ENCODE measurements at regions not wholly inside any gene's neighbourhood (a gene's known extent, or its start where the extent isn't known, plus 50 kb on each side); places are given as distances from the start of the nearest gene placed in this dataset.

GRCh38 chr3:178472941-178473340 lies 63.3 kb upstream of the KCNMB2 start:
- POLR2A ChIA-PET, result no interaction called here
- CTCF ChIA-PET, result no interaction called here
- peaks cover 0 to 2% (median 0%) of the 10 kb centered on the region in 5 donors for H3K9me3 Mint-ChIP-seq

DNA sequence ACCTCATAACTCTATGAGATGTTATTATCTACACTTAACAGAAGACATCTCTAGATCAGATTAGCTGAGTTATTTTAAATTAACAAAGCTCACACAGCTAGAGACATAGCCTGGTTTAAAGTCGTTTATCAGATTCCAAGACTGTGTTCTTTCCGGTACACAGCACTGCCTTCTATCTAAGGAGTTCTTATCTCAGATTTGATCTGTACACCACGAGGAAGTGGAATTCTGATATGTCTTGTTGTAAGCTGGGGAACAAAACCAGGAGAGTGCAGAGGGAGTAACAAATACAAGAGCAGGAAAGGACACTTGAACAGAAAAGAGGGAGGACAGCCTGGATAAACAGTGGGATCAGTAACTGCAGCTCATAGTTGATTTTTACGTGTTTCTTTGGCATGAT lies 61.7 kb upstream of the KCNMB2 start:
- Histone ChIP-seq H3K4me3 (ENCODE audit: low read length) (no peak overlapping the region), H3K27me3 (ENCODE audit: insufficient read depth, low read length, poor library complexity, severe bottlenecking) (no peaks in the 10 kb centered on the region), H3K36me3 (ENCODE audit: insufficient read depth, low read length) (no peaks in the 10 kb centered on the region), H3K4me1 (ENCODE audit: insufficient read depth, low read length) (no peaks in the 10 kb centered on the region), H3K9me3 (ENCODE audit: low read length) (no peaks in the 10 kb centered on the region), H3K27ac (ENCODE audit: low read depth, low read length) (no peak overlapping the region)
- no peak overlapping the region for H3K4me3 Mint-ChIP-seq
- no peak overlapping the region for H3K27ac Mint-ChIP-seq
- POLR2A ChIA-PET, result no interaction called here
- no peaks in the 10 kb centered on the region for H3K36me3 Mint-ChIP-seq
- H3K4me1 Mint-ChIP-seq, result no peaks in the 10 kb centered on the region
- CTCF ChIA-PET, result no interaction called here
- no peak for DNase-seq
- no peaks in the 10 kb centered on the region for H3K9me3 Mint-ChIP-seq
- peaks cover 0 to 6% of the 10 kb centered on the region in 2 donors for H3K27me3 Mint-ChIP-seq

More at GRCh38 chr3:178472941-178473340, 63.3 kb upstream of the KCNMB2 start:
- Histone ChIP-seq H3K27ac (ENCODE audit: low read depth, low read length) (no peak overlapping the region), H3K4me1 (ENCODE audit: insufficient read depth, low read length) (no peaks in the 10 kb centered on the region), H3K9me3 (ENCODE audit: low read length) (no peaks in the 10 kb centered on the region), H3K4me3 (ENCODE audit: low read length) (no peak overlapping the region), H3K36me3 (ENCODE audit: insufficient read depth, low read length) (no peaks in the 10 kb centered on the region), H3K27me3 (ENCODE audit: insufficient read depth, low read length, poor library complexity, severe bottlenecking) (no peaks in the 10 kb centered on the region)
- Mint-ChIP-seq H3K4me3 (no peak overlapping the region), H3K4me1 (no peaks in the 10 kb centered on the region), H3K27me3 (peaks cover 0 to 10% of the 10 kb centered on the region in 2 donors), H3K36me3 (no peaks in the 10 kb centered on the region), H3K27ac (no peak overlapping the region)
- no peak for DNase-seq

DNA sequence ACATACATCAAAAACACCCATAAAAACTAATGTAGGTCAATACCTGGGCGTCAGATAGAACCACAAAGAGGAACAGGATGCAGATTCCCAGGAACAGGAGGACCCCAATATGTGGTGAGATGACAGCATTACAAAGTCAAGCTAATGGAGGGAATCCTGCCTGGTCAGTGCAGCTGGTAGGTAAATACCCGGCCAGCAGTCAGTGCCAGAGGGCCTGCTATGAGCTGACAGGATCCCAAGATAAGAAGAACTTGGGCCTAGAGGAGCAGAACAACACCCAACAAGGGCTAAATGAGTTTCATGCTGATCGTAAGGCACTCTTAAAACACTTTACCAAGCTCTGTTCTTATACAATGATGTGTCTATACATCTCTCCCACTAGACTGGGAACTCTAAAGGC lies 61.2 kb upstream of the KCNMB2 start:
- Mint-ChIP-seq H3K27ac (no peak overlapping the region), H3K4me3 (no peak overlapping the region), H3K9me3 (no peaks in the 10 kb centered on the region), H3K36me3 (no peaks in the 10 kb centered on the region), H3K27me3 (peaks cover 0 to 3% of the 10 kb centered on the region in 2 donors), H3K4me1 (no peaks in the 10 kb centered on the region)
- POLR2A ChIA-PET, result no interaction called here
- Histone ChIP-seq H3K4me1 (ENCODE audit: insufficient read depth, low read length) (no peaks in the 10 kb centered on the region), H3K9me3 (ENCODE audit: low read length) (no peaks in the 10 kb centered on the region), H3K36me3 (ENCODE audit: insufficient read depth, low read length) (no peaks in the 10 kb centered on the region), H3K4me3 (ENCODE audit: low read length) (no peak overlapping the region), H3K27me3 (ENCODE audit: insufficient read depth, low read length, poor library complexity, severe bottlenecking) (no peaks in the 10 kb centered on the region), H3K27ac (ENCODE audit: low read depth, low read length) (no peak overlapping the region)
- CTCF ChIA-PET, result no interaction called here
- no peak for DNase-seq

DNA sequence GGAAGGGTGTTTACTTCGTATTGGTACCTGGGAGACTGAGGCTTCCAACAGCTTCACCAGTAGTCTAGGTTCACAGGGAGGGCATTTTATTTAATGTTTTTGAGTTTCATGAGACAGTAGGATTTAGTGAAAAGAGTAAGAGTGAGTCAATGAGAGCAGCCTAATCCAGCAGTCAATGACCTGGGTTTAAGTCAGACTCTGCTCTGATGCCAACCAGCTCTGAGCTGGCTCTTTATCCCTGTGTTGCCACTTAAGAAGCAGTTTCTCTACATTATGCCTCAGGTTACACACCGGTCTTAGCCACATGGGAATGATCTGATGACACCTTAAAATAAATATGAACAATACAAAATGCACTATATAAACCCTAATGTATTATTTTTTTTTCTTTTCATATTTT lies 59.4 kb upstream of the KCNMB2 start:
- H3K36me3 ChIP-seq (ENCODE audit: insufficient read depth, low read length), result no peaks in the 10 kb centered on the region
- POLR2A ChIA-PET, result no interaction called here

DNA sequence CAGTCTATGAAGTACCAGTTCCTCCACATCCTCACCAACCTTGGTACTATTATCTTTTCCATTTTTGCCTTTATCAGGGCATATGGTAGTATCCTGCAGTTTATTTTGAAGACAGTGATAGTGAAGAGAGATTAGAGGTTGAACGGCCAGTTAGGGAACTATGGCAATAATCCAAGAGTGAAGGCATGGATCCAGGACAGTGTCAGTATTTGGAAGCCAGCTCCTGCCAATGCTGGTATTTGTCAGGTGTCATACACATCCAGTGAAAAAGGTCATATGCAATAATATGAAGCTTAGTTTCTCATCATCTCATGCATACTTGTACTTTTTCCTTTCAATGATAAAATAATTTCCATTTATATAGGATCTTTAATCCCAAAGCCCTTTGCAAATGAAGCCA lies 56.8 kb upstream of the KCNMB2 start:
- peaks cover 0 to 2% (median 0%) of the 10 kb centered on the region in 5 donors for H3K9me3 Mint-ChIP-seq
- no peaks in the 10 kb centered on the region for H3K36me3 ChIP-seq (ENCODE audit: insufficient read depth, low read length)
- H3K27me3 Mint-ChIP-seq, result peaks cover 0 to 5% of the 10 kb centered on the region in 2 donors
- H3K36me3 Mint-ChIP-seq, result no peaks in the 10 kb centered on the region
- H3K27me3 ChIP-seq (ENCODE audit: insufficient read depth, low read length, poor library complexity, severe bottlenecking), result no peaks in the 10 kb centered on the region
- H3K4me3 ChIP-seq (ENCODE audit: low read length), result no peak overlapping the region
- ChIA-PET POLR2A (no interaction called here), CTCF (no interaction called here)
- DNase-seq, result no peak
- H3K27ac ChIP-seq (ENCODE audit: low read depth, low read length), result no peak overlapping the region
- no peak overlapping the region for H3K27ac Mint-ChIP-seq
- H3K4me1 Mint-ChIP-seq, result no peaks in the 10 kb centered on the region
- H3K9me3 ChIP-seq (ENCODE audit: low read length), result no peaks in the 10 kb centered on the region
- no peaks in the 10 kb centered on the region for H3K4me1 ChIP-seq (ENCODE audit: insufficient read depth, low read length)
- no peak overlapping the region for H3K4me3 Mint-ChIP-seq

More for the DNA sequence above, 59.4 kb upstream of the KCNMB2 start:
- no peaks in the 10 kb centered on the region for H3K4me1 ChIP-seq (ENCODE audit: insufficient read depth, low read length)
- H3K4me3 ChIP-seq (ENCODE audit: low read length), result no peak overlapping the region
- no peak overlapping the region for H3K27ac ChIP-seq (ENCODE audit: low read depth, low read length)
- no peaks in the 10 kb centered on the region for H3K9me3 Mint-ChIP-seq
- H3K27me3 ChIP-seq (ENCODE audit: insufficient read depth, low read length, poor library complexity, severe bottlenecking), result no peaks in the 10 kb centered on the region
- H3K27me3 Mint-ChIP-seq, result peaks cover 0 to 5% of the 10 kb centered on the region in 2 donors
- H3K4me1 Mint-ChIP-seq, result no peaks in the 10 kb centered on the region
- H3K9me3 ChIP-seq (ENCODE audit: low read length), result no peaks in the 10 kb centered on the region
- CTCF ChIA-PET, result interaction anchor here (0.8 kb wide), 1 partner anchor 11 kb away, joined by 3 read pairs; no protein-coding TSS in a partner anchor
- no peak overlapping the region for H3K27ac Mint-ChIP-seq
- no peak for DNase-seq
- no peaks in the 10 kb centered on the region for H3K36me3 Mint-ChIP-seq
- no peak overlapping the region for H3K4me3 Mint-ChIP-seq

DNA sequence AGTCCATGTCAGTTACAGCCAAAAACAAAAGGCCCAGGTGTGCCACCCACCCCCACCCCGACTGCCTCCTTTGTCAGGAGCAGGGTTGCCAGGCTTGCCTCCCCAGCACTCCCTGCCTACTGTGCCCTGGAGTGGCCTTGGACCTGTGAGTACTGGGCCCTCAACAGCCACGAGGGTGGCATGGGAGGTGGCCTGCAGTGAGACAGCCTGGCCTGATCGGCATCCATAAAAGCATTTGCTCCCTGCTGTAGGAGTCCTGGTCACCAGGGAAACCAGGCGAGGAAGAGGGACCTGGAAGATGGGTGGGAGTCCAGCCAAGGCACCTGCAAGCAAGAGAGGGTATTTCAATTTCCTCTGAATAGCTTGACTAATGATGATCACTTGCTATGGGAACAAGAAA lies 56.4 kb upstream of the KCNMB2 start:
- H3K4me3 ChIP-seq (ENCODE audit: low read length), result no peak overlapping the region
- Mint-ChIP-seq H3K27me3 (peaks cover 0 to 5% of the 10 kb centered on the region in 2 donors), H3K27ac (no peak overlapping the region), H3K4me1 (no peaks in the 10 kb centered on the region), H3K36me3 (no peaks in the 10 kb centered on the region), H3K4me3 (no peak overlapping the region), H3K9me3 (peaks cover 0 to 2% (median 0%) of the 10 kb centered on the region in 5 donors)
- H3K9me3 ChIP-seq (ENCODE audit: low read length), result no peaks in the 10 kb centered on the region
- no peak for DNase-seq
- no peaks in the 10 kb centered on the region for H3K27me3 ChIP-seq (ENCODE audit: insufficient read depth, low read length, poor library complexity, severe bottlenecking)
- CTCF ChIA-PET, result no interaction called here
- POLR2A ChIA-PET, result no interaction called here
- no peaks in the 10 kb centered on the region for H3K36me3 ChIP-seq (ENCODE audit: insufficient read depth, low read length)
- no peaks in the 10 kb centered on the region for H3K4me1 ChIP-seq (ENCODE audit: insufficient read depth, low read length)
- H3K27ac ChIP-seq (ENCODE audit: low read depth, low read length), result no peak overlapping the region

DNA sequence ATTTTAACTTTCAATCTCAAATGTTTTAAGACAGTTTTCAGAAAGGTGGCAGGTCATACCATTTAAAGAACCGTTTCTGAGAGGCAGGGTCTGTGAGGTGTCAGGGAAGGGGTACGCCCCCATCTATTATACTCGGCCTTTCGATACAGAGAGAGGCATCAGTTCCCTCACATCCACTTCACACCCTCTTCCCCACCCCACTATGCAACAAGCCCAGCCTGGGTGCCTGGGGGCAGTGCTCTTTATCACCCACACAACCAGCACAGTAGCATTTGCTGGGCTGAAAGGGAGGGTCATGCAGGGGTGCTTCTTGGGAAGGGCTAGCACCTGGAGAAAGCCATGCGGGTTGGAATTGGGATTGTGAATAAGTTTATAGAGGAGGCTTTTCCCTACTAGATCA lies 56.0 kb upstream of the KCNMB2 start:
- Mint-ChIP-seq H3K9me3 (peaks cover 0 to 2% (median 0%) of the 10 kb centered on the region in 5 donors), H3K27me3 (peaks cover 0 to 5% of the 10 kb centered on the region in 2 donors), H3K4me1 (no peaks in the 10 kb centered on the region), H3K4me3 (no peak overlapping the region), H3K36me3 (no peaks in the 10 kb centered on the region), H3K27ac (no peak overlapping the region)
- Histone ChIP-seq H3K9me3 (ENCODE audit: low read length) (no peaks in the 10 kb centered on the region), H3K36me3 (ENCODE audit: insufficient read depth, low read length) (no peaks in the 10 kb centered on the region), H3K27ac (ENCODE audit: low read depth, low read length) (no peak overlapping the region), H3K4me1 (ENCODE audit: insufficient read depth, low read length) (no peaks in the 10 kb centered on the region), H3K27me3 (ENCODE audit: insufficient read depth, low read length, poor library complexity, severe bottlenecking) (no peaks in the 10 kb centered on the region), H3K4me3 (ENCODE audit: low read length) (no peak overlapping the region)
- no peak for DNase-seq
- ChIA-PET CTCF (no interaction called here), POLR2A (no interaction called here)

DNA sequence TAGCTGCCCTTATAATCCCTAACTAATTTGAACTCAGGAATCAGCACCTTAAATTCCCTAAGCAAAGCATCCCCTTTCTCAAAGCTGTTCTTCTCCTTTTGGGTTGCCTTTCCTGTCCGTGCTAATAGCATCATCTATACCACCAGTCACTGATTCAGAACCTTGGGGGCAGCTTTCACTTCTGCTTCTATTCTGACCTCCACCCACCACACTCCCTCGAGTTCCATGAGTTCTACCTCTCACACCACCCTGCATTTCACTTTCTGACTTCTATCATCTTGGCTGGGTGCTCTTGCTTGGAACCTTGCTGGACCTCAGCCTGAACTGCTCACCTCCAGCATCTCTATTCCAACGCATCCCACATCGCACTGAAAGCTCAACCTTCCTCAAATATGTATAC lies 55.4 kb upstream of the KCNMB2 start:
- POLR2A ChIA-PET, result no interaction called here

GRCh38 chr3:178482981-178483380 lies 53.3 kb upstream of the KCNMB2 start:
- ChIA-PET CTCF (no interaction called here), POLR2A (no interaction called here)
- H3K27me3 Mint-ChIP-seq, result peaks cover 0 to 5% of the 10 kb centered on the region in 2 donors
- H3K4me1 Mint-ChIP-seq, result no peaks in the 10 kb centered on the region
- Histone ChIP-seq H3K9me3 (ENCODE audit: low read length) (no peaks in the 10 kb centered on the region), H3K27me3 (ENCODE audit: insufficient read depth, low read length, poor library complexity, severe bottlenecking) (no peaks in the 10 kb centered on the region), H3K4me1 (ENCODE audit: insufficient read depth, low read length) (no peaks in the 10 kb centered on the region), H3K36me3 (ENCODE audit: insufficient read depth, low read length) (no peaks in the 10 kb centered on the region), H3K4me3 (ENCODE audit: low read length) (no peak overlapping the region), H3K27ac (ENCODE audit: low read depth, low read length) (no peak overlapping the region)
- DNase-seq, result no peak
- H3K9me3 Mint-ChIP-seq, result peaks cover 0 to 2% (median 0%) of the 10 kb centered on the region in 5 donors
- no peaks in the 10 kb centered on the region for H3K36me3 Mint-ChIP-seq
- no peak overlapping the region for H3K27ac Mint-ChIP-seq
- H3K4me3 Mint-ChIP-seq, result no peak overlapping the region

More for the DNA sequence above, 55.4 kb upstream of the KCNMB2 start:
- H3K4me3 ChIP-seq (ENCODE audit: low read length), result no peak overlapping the region
- H3K9me3 ChIP-seq (ENCODE audit: low read length), result no peaks in the 10 kb centered on the region
- no peak overlapping the region for H3K4me3 Mint-ChIP-seq
- H3K36me3 Mint-ChIP-seq, result no peaks in the 10 kb centered on the region
- no peaks in the 10 kb centered on the region for H3K36me3 ChIP-seq (ENCODE audit: insufficient read depth, low read length)
- no peaks in the 10 kb centered on the region for H3K27me3 ChIP-seq (ENCODE audit: insufficient read depth, low read length, poor library complexity, severe bottlenecking)
- no peak overlapping the region for H3K27ac Mint-ChIP-seq
- H3K4me1 ChIP-seq (ENCODE audit: insufficient read depth, low read length), result no peaks in the 10 kb centered on the region
- no peak overlapping the region for H3K27ac ChIP-seq (ENCODE audit: low read depth, low read length)
- CTCF ChIA-PET, result no interaction called here
- H3K9me3 Mint-ChIP-seq, result peaks cover 0 to 2% (median 0%) of the 10 kb centered on the region in 5 donors
- peaks cover 0 to 5% of the 10 kb centered on the region in 2 donors for H3K27me3 Mint-ChIP-seq
- no peaks in the 10 kb centered on the region for H3K4me1 Mint-ChIP-seq
- DNase-seq, result no peak

All from CD8-positive, alpha-beta memory T cell (primary cell).